GM10248 (cell line): ENCODE measurements at regions not wholly inside any gene's neighbourhood (a gene's known extent, or its start where the extent isn't known, plus 50 kb on each side); places are given as distances from the start of the nearest gene placed in this dataset.

Experiments
- CTCF ChIA-PET: fragments of 300-600 bp; sonication (Branson Sonifier 250); formaldehyde crosslinking; extraction: SDS; loops from one replicate; lab custom pipeline; 2021; ENCODE audit warnings: antibody characterized with exemption; lab: Yijun Ruan, JAX
- POLR2A ChIA-PET: fragments of 350-650 bp; sonication (Branson Sonifier 250); formaldehyde crosslinking; extraction: SDS; loops from one replicate; lab custom pipeline; 2020; ENCODE audit warnings: antibody characterized with exemption; lab: Yijun Ruan, JAX
- DNase-seq: peaks from one replicate; pipeline ENCODE4 v3.0.0; 2012; ENCODE audit errors: extremely low spot score
- CTCF ChIP-seq: IDR thresholded peaks from 2 replicates; pipeline ENCODE4 v1.5.1; 2012; ENCODE audit warnings: mild to moderate bottlenecking, low read depth; ENCODE audit errors: extremely low read depth, missing control alignments, control extremely low read depth

DNA sequence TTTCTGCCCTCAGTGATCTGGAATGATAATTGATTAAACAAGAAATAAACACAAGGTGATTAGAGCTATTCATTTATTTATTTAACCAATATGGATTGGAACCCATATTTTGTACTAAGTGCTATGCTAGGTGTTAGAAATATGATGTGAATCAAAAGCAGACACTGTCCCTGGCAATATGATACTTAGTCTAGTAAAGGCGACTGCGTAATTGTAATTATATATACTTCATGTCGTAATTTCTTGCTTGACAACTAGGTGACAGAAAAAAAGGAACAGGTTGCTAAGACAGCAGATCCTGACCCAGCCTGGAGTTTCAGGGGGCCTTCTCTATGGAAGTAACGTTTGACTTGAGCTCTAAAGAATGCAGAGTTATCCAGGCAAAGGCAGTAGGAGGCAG lies 236.5 kb upstream of the F9 start:
- POLR2A ChIA-PET = no interaction called here
- CTCF ChIA-PET = no interaction called here
- no peak for TF ChIP-seq CTCF
- no peak for DNase-seq

- ChIA-PET CTCF (no interaction called here), POLR2A (no interaction called here)
- no peak for TF ChIP-seq CTCF
- no peak for DNase-seq
Measured at GRCh38 chrX:139290310-139290709, 240.2 kb upstream of the F9 start.

DNA sequence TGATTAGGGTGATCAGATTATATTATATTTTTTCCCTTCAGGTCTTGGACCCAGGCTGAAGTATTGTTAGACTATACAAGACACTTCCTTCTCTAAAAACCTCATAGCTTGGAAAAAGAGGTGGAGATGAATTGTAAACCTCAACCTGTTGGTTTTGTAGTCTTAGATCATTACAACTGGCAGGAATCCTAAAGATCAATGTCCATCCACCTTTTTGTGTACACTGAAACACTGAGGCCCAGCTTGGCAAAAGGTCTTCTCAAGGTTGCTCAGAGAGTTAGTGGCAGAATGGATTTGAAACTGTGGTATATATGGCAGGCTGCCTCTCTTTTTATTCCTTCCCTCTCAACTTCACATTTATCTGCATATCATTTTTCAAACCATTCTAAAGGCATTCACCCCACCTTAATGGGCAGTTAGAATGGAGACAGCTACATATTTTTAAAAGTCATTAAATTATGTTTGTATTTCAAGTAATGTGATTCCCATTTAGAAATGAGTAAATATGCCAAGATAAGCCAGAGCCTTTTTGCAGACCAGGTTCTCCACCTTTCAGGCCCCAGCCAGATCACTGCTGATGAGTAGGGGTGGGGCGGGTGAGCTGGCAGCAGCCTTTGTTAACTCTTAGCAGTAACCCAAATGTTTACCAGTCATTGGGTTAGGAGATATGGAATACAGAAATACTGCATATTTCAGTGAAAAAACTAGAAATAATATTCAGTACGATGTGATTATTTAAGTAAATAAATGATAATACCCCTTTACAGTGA lies 243.2 kb upstream of the F9 start:
- POLR2A ChIA-PET = no interaction called here
- no peak for DNase-seq
- TF ChIP-seq CTCF = no peak
- CTCF ChIA-PET = no interaction called here

DNA sequence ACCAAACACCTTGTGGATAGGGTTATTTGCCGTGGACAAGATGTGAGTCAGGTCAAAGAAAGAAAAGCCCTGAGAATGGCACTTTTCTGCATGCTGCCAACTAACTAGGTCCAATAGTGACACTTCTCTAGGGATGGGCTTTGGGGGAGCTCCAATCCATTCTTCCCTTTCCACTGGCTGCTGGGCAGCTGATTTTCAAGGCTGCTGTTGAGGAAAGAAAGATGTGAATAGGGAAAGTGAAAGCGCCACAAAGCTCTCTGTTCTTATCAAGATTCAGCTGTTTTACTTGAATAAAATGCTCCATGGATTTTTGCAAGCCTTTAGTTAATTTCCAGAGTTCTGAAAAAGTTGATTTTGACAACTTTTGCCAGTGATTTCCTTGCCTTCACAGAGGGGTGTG lies 244.2 kb upstream of the F9 start:
- CTCF ChIA-PET = no interaction called here
- POLR2A ChIA-PET = no interaction called here
- no peak for TF ChIP-seq CTCF
- no peak for DNase-seq

DNA sequence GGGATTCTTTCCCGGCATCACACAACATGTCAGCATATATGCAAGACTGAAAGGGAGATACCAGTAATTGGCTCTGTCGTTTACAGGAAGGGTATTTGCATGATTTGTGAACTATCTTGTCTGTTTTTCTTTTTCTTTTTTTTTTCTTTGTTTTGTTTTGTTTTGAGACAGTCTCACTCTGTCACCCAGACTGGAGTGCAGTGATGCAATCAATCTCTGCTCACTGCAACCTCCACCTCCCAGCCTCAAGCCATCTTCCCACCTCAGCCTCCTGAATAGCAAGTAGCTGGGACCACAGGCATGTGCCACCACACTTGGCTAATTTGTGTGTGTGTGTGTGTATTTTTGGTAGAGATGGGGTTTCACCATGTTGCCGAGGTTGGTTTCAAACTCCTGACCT lies 262.7 kb upstream of the F9 start:
- TF ChIP-seq CTCF = no peak
- POLR2A ChIA-PET = no interaction called here
- CTCF ChIA-PET = no interaction called here
- no peak for DNase-seq

DNA sequence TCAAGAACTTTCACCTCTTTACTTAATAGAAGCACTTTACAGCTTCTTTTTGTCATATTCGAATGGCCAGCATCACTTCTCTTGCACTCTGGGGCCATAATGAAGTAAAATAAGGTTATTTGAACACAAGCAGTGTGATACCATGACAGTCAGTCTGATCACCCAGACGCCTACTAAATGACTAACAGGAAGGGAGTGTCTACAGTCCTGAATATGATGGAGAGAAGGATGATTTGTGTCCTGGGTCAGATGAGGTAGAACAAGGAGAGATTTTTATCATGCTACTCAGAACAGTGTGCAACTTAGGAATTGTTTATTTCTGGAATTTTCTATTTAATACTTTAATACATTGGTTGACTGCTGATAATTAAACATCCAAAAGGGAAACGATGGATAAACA lies 284.2 kb upstream of the F9 start:
- POLR2A ChIA-PET = no interaction called here
- no peak for DNase-seq
- TF ChIP-seq CTCF = no peak
- CTCF ChIA-PET = no interaction called here
